Muscle layer of colon (tissue), 2 donors: ENCODE measurements at regions not wholly inside any gene's neighbourhood (a gene's known extent, or its start where the extent isn't known, plus 50 kb on each side); places are given as distances from the start of the nearest gene placed in this dataset.

Source experiments
- H3K27ac ChIP-seq: one replicate; pipeline ENCODE4 v1.7.0; 2013; ENCODE audit warnings: low read depth, mild to moderate bottlenecking, low read length, moderate library complexity
- H3K27me3 ChIP-seq, 2 donors: one replicate each; pipeline ENCODE4 v1.7.0; 2013; ENCODE audit warnings: low read length in 2 of 2, mild to moderate bottlenecking in 2 of 2; ENCODE audit not compliant: insufficient read depth in 2 of 2, control insufficient read depth in 1 of 2
- H3K36me3 ChIP-seq: one replicate; pipeline ENCODE4 v1.7.0; 2013; ENCODE audit warnings: mild to moderate bottlenecking, low read length; ENCODE audit not compliant: insufficient read depth
- H3K4me1 ChIP-seq: one replicate; pipeline ENCODE4 v1.7.0; 2013; ENCODE audit warnings: mild to moderate bottlenecking, low read length; ENCODE audit not compliant: insufficient read depth
- H3K4me3 ChIP-seq, 2 donors: one replicate each; pipeline ENCODE4 v1.7.0; 2013; ENCODE audit warnings: low read length in 2 of 2, low read depth in 1 of 2, mild to moderate bottlenecking in 1 of 2, moderate library complexity in 1 of 2
- H3K9ac ChIP-seq: one replicate; pipeline ENCODE4 v1.7.0; 2013; ENCODE audit warnings: low read length
- H3K9me3 ChIP-seq: one replicate; pipeline ENCODE4 v1.7.0; 2013; ENCODE audit warnings: mild to moderate bottlenecking, low read length
- donor health status: abdominal sarcoma.
- donor health status: Adenocarcinoma of cecum.

DNA sequence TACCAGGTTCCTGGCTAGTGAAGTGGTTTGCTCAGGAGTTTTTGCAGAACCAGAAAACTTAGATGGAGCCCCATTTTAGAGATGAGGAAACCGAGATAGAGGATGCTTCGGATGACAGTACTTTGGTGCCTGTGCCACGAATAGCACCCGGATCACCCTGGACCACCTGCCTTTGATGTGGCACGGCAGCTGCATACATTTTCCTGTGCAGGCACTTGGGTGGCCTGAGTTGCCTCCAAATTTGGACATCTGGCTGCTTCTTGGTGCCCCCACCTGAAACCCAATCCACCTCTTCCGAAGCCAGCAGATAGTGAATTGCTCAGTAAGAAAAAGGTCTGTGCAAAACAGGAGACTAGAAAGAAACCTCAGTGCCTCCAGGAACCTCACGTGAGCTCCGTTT lies 140.6 kb upstream of the ID2 start:
- Histone ChIP-seq H3K4me1 (peaks cover 21% of the 10 kb centered on the region), H3K4me3 (no peak overlapping the region), H3K9me3 (no peaks in the 10 kb centered on the region), H3K27ac (no peak overlapping the region), H3K27me3 (no peaks in the 10 kb centered on the region), H3K9ac (no peak overlapping the region), H3K36me3 (no peaks in the 10 kb centered on the region)

DNA sequence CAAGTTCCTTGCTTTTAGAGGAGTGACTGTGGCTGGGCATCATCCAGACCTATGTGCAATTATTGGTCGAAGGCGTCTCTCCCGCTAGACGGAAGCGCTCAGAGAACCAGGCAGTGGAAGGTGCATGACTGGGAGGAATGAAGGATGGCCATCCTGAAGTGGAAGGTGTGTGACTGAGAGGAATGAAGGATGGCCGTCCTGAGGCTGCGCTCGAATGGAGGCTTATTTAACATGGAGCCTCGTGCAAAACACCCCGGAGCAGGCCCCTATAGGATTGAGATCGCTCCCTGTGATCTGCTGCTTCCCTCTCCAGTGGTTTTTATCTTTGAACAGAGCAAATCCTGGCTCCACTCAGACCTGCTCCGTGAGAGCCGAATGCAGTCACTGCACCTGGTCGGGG lies 140.2 kb upstream of the ID2 start:
- Histone ChIP-seq H3K9me3 (no peaks in the 10 kb centered on the region), H3K4me3 (no peak overlapping the region), H3K36me3 (no peaks in the 10 kb centered on the region), H3K27me3 (no peaks in the 10 kb centered on the region), H3K4me1 (peaks cover 17% of the 10 kb centered on the region), H3K9ac (no peak overlapping the region), H3K27ac (no peak overlapping the region)

DNA sequence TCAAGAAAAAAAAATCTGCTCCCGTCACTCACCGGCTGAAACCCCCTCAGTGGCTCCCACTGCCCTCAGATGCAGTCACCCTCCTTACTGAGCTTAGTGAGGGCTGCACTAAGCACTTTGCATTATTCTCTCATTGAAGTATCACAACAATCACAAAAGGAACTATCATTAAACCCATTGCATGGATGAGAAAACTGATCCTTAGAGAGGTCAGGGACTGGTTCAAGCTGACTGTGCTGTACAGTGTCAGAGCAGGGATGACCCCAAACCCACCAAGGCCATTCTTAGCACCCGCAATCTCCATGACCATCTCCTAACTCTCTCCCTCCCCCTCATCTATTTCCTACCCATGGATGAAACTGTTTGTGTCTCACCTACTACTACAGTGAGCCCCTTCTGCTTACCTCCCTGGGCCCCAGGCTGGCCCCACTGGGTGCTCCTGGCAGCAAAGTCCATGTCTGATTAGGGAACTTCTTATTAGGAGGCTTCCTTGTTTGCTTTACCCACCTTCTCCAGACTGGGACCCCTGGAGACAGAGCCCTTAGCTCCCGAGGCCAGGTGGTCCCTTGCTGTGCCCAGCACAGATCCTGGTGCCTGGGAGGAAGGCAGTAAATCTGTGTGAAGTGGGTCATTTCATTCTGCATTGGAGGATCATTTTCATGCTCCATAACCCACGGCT lies 139.3 kb upstream of the ID2 start:
- Histone ChIP-seq H3K9ac (no peak overlapping the region), H3K27ac (no peak overlapping the region), H3K27me3 (no peaks in the 10 kb centered on the region), H3K4me3 (no peak overlapping the region), H3K9me3 (no peaks in the 10 kb centered on the region), H3K4me1 (peaks cover 8% of the 10 kb centered on the region), H3K36me3 (no peaks in the 10 kb centered on the region)

DNA sequence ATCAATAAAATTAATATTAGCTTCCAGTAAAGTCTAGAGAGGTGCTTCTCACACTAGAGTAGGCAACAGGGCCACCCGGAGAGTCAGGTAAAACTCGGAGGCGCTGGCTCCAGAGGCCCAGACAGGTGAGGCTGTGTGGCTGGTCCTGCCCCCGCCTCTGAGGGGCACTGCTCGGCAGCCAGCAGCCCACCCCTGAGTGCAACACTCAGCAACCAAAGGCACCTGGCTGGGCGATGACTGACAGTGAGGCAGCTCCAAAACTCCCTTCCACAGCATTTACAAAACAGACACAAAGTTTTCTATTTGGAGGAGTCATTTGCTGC lies 138.8 kb upstream of the ID2 start:
- no peak overlapping the region for H3K9ac ChIP-seq

DNA sequence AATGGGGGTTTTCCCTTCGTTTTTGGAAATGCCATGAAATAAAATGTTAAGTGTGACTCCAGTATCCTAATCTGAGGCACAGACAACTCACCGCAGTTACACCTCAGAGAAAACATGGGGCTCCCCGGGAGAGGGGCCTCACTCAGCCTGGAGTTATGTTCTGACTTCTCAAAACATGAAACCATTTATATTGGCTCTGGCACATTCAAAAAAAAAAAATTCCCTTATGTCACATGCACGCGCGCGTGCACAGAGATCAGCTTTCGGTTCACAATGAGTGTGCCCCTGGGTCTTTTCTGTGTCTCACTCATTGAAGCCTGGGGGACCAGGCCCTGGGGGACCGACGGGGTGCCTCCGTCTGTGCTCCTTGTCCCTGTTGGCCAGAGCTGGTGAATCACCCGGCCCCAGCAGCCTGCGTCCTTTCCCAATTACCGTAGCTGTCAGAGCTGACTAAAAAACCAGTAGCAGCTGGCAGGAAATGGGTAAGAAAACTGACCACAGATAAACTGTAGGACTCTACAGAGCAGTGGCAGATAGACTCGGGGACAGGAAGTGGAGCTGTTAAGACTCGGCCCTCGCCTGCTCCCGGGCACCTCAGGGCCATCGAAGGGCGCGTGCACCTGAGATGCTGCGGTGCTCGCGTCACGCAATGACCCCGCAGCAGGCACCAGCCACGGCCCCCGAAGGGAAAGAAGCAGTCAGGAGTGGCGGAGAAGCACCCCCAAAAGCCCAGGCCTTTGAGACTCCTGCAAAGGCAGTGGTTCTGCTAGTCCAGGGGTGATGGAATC lies 138.3 kb upstream of the ID2 start:
- H3K9ac ChIP-seq = no peak overlapping the region
- H3K4me3 ChIP-seq = no peak overlapping the region
- H3K27ac ChIP-seq = no peak overlapping the region
- no peaks in the 10 kb centered on the region for H3K27me3 ChIP-seq
- H3K4me1 ChIP-seq = peaks cover 5% of the 10 kb centered on the region
- H3K9me3 ChIP-seq = no peaks in the 10 kb centered on the region
- no peaks in the 10 kb centered on the region for H3K36me3 ChIP-seq

More for the DNA sequence above, 138.8 kb upstream of the ID2 start:
- Histone ChIP-seq H3K4me3 (no peak overlapping the region), H3K27ac (no peak overlapping the region), H3K4me1 (peaks cover 5% of the 10 kb centered on the region), H3K9me3 (no peaks in the 10 kb centered on the region), H3K27me3 (no peaks in the 10 kb centered on the region), H3K36me3 (no peaks in the 10 kb centered on the region)

DNA sequence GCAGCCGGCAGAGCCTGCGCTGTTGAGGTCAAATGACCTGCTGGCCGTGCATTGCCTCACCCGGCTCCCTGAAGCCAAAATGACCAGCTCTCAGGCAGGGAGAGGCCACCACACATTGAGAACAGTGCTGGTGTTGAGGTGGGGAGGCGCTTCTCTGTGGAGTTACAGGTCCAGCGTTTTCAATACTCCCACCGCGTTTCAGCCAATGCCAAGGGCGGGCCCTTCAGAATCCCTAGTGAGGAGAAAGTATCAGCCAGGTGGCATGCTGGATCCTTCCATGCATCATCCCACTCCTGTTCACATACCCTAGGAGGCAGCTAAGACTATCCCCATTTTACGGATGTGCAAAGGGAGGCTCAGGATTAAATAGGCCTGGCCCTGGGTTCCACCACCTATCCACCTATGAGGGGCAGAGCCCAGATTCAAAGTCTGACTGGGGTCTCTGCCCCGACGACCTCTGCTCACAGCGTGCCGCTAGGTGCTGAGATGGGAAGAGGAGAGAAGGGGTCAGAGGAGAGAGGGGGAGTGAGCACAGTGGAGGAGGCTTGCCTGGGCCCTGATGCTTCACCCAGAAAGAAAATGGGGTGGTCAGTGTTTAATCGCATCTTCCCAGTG lies 137.6 kb upstream of the ID2 start:
- H3K9ac ChIP-seq = no peak overlapping the region
- H3K36me3 ChIP-seq = no peaks in the 10 kb centered on the region
- no peaks in the 10 kb centered on the region for H3K27me3 ChIP-seq
- H3K4me1 ChIP-seq = peaks cover 5% of the 10 kb centered on the region
- H3K9me3 ChIP-seq = no peaks in the 10 kb centered on the region
- H3K27ac ChIP-seq = no peak overlapping the region
- H3K4me3 ChIP-seq = no peak overlapping the region

DNA sequence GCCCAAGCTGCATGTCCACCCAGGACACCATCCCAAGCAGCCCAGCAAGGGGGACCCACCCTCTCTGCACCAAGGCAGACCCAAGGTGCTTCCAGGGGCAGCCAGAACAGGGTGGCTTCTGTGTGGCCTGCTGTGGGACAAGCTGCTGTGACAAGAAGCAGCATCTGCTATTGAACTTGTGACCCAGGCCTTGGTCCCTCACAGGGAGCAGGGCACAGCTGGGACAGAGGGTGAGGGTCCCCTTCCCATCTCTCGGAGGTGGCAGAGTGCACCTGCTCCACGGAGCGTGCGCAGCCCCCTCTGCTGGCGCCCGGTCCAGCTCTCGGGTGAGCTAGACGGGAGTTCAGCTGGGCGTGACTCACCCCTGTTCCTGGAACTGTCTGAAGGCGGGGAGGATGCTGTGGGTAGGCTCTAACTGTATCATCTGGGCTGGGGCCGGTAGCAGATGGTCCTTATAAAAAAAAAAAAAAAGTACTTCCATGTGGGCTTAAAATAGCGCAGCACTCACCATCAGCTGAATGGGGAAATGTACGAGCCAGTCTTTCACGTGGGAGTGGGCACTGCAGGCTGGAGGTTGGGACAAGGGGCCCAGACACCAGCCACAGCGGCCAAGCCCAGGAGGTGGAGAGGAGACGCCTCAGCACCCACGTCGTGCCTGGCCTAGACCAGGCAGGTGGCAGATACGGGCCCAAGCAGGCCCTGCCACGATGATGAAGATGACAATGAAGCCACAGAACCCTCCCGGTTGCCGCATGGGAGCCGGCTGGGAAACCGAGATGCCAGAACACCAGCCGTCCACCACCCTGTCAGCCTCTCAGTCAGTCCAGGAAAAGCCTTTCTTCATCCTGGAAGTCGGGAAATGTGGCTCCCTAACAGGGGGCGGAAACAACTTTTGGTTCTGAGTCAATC lies 136.8 kb upstream of the ID2 start:
- H3K27ac ChIP-seq = no peak overlapping the region
- peaks cover 5% of the 10 kb centered on the region for H3K4me1 ChIP-seq
- no peaks in the 10 kb centered on the region for H3K36me3 ChIP-seq
- no peak overlapping the region for H3K4me3 ChIP-seq
- no peaks in the 10 kb centered on the region for H3K9me3 ChIP-seq
- no peak overlapping the region for H3K9ac ChIP-seq
- no peaks in the 10 kb centered on the region for H3K27me3 ChIP-seq

DNA sequence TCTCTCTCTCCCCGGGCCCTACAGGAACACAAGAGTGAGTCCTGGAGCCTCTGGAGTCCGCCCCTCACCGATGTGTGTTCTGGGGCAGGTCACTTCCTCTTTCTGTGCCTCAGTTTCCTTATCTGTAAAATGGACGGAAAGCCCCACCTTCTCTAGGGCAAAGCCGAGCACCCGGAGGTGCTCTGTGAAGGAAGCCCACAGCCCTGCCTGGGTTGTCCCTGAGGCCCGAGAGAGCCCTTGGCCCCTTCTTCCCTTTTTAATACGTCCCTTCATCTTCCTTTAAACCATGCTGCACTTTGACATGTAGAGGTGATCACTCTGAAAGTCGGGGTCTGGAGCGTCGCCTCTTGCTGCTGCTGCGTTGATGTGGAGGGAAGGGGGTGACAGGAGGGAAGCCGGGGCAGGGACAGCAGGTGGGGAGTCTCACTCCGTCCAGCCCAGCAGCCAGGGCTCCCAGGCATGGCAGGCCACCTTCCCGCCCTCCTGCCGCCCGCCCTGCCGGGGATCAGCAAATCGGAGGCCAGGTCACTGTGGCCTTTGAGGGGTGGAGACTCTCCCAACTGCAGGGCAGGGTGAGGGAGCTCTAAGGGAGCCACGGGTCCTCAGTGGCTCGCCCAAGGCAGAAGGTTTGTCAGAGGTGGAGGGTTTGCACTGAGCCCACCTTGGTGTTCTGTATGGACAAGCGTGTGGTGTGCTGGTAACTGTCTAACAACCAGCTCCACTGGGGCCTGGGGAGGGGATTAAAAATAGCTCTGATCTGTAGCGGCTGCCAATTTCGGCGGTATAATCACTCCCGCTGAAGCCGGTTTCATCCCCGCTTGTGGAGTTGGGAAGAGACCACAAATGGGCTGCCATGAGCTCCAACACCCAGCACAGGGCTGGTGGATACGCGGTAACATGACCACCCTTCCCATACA lies 135.9 kb upstream of the ID2 start:
- no peaks in the 10 kb centered on the region for H3K4me1 ChIP-seq

DNA sequence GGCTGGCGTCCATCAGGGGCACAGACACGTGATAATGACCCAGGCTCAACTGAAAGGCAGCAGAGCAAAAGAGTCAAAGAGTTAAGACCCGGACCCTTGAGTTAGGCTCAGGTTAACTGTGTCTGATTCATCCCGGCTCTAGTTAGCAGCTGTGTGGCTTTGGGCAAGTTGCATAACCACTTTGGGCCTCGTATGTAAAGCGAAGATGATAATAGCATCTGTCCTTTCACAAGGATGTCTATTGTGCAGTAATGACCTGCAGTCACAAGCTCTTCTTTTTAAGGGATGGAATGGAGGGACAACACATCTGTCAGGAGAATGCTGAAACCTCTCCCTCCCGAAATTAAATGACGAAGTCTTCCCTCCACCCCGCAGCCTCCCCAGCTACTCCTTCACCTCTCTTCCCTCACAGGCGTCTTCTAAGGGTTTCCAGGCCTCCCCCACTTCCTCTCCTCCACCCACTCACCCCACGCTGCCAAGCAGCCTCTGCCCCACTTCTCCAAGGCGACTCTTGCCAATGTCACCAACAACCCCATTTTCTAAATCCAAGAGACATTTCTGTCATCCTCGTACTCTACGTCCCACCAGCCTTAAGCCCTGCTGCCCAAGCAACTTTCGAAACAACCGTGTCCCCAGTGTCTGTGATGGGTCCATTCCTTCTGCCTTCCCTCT lies 135.1 kb upstream of the ID2 start:
- Histone ChIP-seq H3K27me3 (no peaks in the 10 kb centered on the region), H3K27ac (no peak overlapping the region), H3K4me3 (no peak overlapping the region), H3K9ac (no peak overlapping the region), H3K9me3 (no peaks in the 10 kb centered on the region), H3K36me3 (no peaks in the 10 kb centered on the region), H3K4me1 (no peaks in the 10 kb centered on the region)

More for the DNA sequence above, 135.9 kb upstream of the ID2 start:
- Histone ChIP-seq H3K27ac (no peak overlapping the region), H3K27me3 (no peaks in the 10 kb centered on the region), H3K4me3 (no peak overlapping the region), H3K36me3 (no peaks in the 10 kb centered on the region), H3K9ac (no peak overlapping the region), H3K9me3 (no peaks in the 10 kb centered on the region)

DNA sequence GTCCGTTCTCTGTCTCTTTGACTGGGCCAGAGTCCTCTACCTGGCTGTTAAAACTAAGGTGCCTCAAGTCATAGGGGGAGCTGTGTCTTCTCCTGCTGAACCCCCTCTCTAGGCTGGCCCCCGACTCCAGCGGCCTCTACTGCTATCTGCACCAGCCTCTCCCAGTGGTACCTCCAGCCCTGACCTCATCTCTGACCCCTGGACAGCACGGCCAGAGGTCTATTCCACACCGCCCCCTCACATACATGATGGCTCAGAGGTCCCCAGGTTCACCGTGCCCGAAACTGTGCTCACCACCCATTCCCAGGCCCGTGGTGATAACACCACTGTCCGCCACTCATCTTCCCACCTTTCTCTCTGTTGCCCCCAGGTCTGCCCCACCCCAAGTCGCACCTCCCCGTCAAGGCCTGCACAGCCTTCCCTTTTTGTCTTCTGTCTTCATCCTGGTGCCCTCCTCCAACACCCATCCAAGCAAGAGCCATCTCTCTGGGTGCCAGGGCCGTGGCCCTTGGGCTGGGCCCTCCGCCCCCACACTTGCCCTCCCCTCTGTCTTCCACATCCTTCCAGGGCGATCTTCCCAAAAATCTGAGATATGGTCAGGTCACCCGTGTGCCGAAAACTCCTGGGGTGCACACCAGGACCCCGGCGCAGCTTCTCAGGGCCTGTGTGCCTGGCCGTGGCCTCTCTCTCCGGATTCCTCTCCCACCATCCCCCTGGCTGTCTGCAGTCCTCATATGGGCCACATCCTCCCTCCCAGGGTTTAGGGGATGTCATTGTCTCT lies 134.4 kb upstream of the ID2 start:
- Histone ChIP-seq H3K4me3 (no peak overlapping the region), H3K27me3 (no peaks in the 10 kb centered on the region), H3K9me3 (no peaks in the 10 kb centered on the region), H3K4me1 (no peaks in the 10 kb centered on the region), H3K9ac (no peak overlapping the region), H3K27ac (no peak overlapping the region), H3K36me3 (no peaks in the 10 kb centered on the region)
